HCT116 (cell line): ENCODE measurements at regions not wholly inside any gene's neighbourhood (a gene's known extent, or its start where the extent isn't known, plus 50 kb on each side); places are given as distances from the start of the nearest gene placed in this dataset.

Source experiments
- CTCF ChIP-seq, 3 experiments: fragments of 200-600 bp in 1 of 3; sonication (generic) in 1 of 3; IDR thresholded peaks in 2 of 3; conservative IDR thresholded peaks in 1 of 3; 2 replicates each; pipeline ENCODE4 v1.5.1; 2012 to 2017; ENCODE audit warnings: low read depth in 2 of 3, low read length in 2 of 3, antibody characterized with exemption in 1 of 3, borderline replicate concordance in 1 of 3, control low read depth in 1 of 3, mild to moderate bottlenecking in 1 of 3, mixed read lengths in 1 of 3, mixed run types in 1 of 3, moderate library complexity in 1 of 3; ENCODE audit not compliant: insufficient read depth in 1 of 3
- EZH2 ChIP-seq: fragments of 200-600 bp; sonication (generic); IDR thresholded peaks from 2 replicates; pipeline ENCODE4 v1.6.1; 2017; ENCODE audit warnings: antibody characterized with exemption, mixed run types
- JUND ChIP-seq: IDR thresholded peaks from 2 replicates; pipeline ENCODE4 v1.6.1; 2012
- POLR2A ChIP-seq: IDR thresholded peaks from 2 replicates; pipeline ENCODE4 v1.7.0; 2011; ENCODE audit warnings: borderline replicate concordance; ENCODE audit not compliant: insufficient read depth, insufficient read length; ENCODE audit errors: extremely low read depth
- RAD21 ChIP-seq: IDR thresholded peaks from 2 replicates; pipeline ENCODE4 v1.6.1; 2012; ENCODE audit warnings: low read depth, mild to moderate bottlenecking
- SIN3A ChIP-seq: IDR thresholded peaks from 2 replicates; pipeline ENCODE4 v1.6.1; 2012; ENCODE audit warnings: low read depth
- SP1 ChIP-seq: IDR thresholded peaks from 2 replicates; pipeline ENCODE4 v1.6.1; 2012; ENCODE audit warnings: low read depth
- TCF7L2 ChIP-seq: IDR thresholded peaks from 2 replicates; pipeline ENCODE4 v1.7.0; 2011; ENCODE audit warnings: borderline replicate concordance, inconsistent platforms; ENCODE audit not compliant: insufficient read depth, insufficient read length; ENCODE audit errors: extremely low read depth
- ZFX ChIP-seq: fragments of 450-650 bp; IDR thresholded peaks from 2 replicates; pipeline ENCODE4 v1.6.1; 2017

DNA sequence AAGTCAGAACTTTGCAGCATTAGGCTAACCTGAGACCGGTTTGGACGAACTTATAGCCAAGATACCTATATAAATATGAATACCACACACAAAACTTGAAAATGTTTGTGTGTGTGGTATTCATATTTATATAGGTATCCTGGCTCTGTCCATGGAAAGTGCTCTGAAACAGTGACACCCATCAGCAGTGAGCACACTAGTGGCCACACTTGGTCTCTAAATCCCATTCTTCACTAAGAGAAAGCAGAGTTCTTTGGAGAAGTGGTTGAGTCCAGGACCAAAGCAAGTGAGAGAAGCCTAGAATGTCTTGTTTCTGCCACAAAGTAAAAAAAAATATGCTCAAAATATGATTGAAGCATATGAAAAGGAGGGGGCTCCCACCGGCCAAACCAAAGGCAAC lies 146.5 kb downstream of the TWIST2 start:
- no peak for TF ChIP-seq POLR2A
- TF ChIP-seq SIN3A = no peak
- no peak for TF ChIP-seq EZH2
- TF ChIP-seq JUND = no peak
- TF ChIP-seq CTCF (IDR thresholded peaks at IDR 0.05 in 2 of 3, conservative IDR thresholded peaks at IDR 0.05 in 1 of 3; ENCODE audit: borderline replicate concordance in 1 of 3, insufficient read depth in 1 of 3, low read depth in 2 of 3, low read length in 2 of 3) = no peak
- TF ChIP-seq SP1 = no peak
- TF ChIP-seq TCF7L2 = no peak
- no peak for TF ChIP-seq ZFX
- no peak for TF ChIP-seq RAD21
